Hepatocyte (in vitro differentiated cells): ENCODE measurements at regions not wholly inside any gene's neighbourhood (a gene's known extent, or its start where the extent isn't known, plus 50 kb on each side); places are given as distances from the start of the nearest gene placed in this dataset.

Experiments
- DNase-seq: peaks from one replicate; pipeline ENCODE4 v3.0.0-alpha.2; 2016; ENCODE audit warnings: low spot score
- H2AFZ ChIP-seq: fragments of 200-600 bp; sonication (generic); 2 replicates; pipeline ENCODE4 v1.6.0; 2016; ENCODE audit warnings: antibody characterized with exemption, mild to moderate bottlenecking
- H3K27ac ChIP-seq: fragments of 200-600 bp; sonication (generic); 2 replicates; pipeline ENCODE4 v1.5.1; 2016; ENCODE audit warnings: mild to moderate bottlenecking
- H3K27me3 ChIP-seq: fragments of 200-600 bp; sonication (generic); 2 replicates; pipeline ENCODE4 v1.6.1; 2016
- H3K36me3 ChIP-seq: fragments of 200-600 bp; sonication (generic); replicated peaks from 2 replicates; pipeline ENCODE4 v1.5.1; 2016; ENCODE audit warnings: low read depth; ENCODE audit not compliant: insufficient read depth
- H3K4me1 ChIP-seq: fragments of 200-600 bp; sonication (generic); 2 replicates; pipeline ENCODE4 v1.5.1; 2016; ENCODE audit warnings: mild to moderate bottlenecking, moderate library complexity; ENCODE audit not compliant: insufficient read depth
- H3K4me2 ChIP-seq: fragments of 200-600 bp; sonication (generic); 2 replicates; pipeline ENCODE4 v1.6.0; 2016
- H3K4me3 ChIP-seq: fragments of 200-600 bp; sonication (generic); 2 replicates; pipeline ENCODE4 v1.5.1; 2016; ENCODE audit warnings: mild to moderate bottlenecking
- H3K79me2 ChIP-seq: fragments of 200-600 bp; sonication (generic); 2 replicates; pipeline ENCODE4 v1.6.0; 2017; ENCODE audit warnings: mild to moderate bottlenecking
- H3K9me2 ChIP-seq: fragments of 200-600 bp; sonication (generic); replicated peaks from 2 replicates; pipeline ENCODE4 v1.6.0; 2017; ENCODE audit warnings: mild to moderate bottlenecking; ENCODE audit not compliant: insufficient read depth
- H3K9me3 ChIP-seq: fragments of 200-600 bp; sonication (generic); 2 replicates; pipeline ENCODE4 v1.5.1; 2016; ENCODE audit warnings: low read depth, mild to moderate bottlenecking
- H4K20me1 ChIP-seq: fragments of 200-600 bp; sonication (generic); 2 replicates; pipeline ENCODE4 v1.6.0; 2016; ENCODE audit warnings: mild to moderate bottlenecking; ENCODE audit not compliant: insufficient read depth, poor library complexity, severe bottlenecking
- CTCF ChIP-seq: fragments of 200-600 bp; sonication (generic); IDR thresholded peaks from 2 replicates; pipeline ENCODE4 v1.5.1; 2016; ENCODE audit warnings: antibody characterized with exemption, mild to moderate bottlenecking; ENCODE audit not compliant: poor library complexity
- EZH2 ChIP-seq: fragments of 200-600 bp; sonication (generic); IDR thresholded peaks from 2 replicates; pipeline ENCODE4 v1.6.1; 2016; ENCODE audit warnings: antibody characterized with exemption, mild to moderate bottlenecking, borderline replicate concordance
- EZH2phosphoT487 ChIP-seq: fragments of 200-600 bp; sonication (generic); IDR thresholded peaks from one replicate; pipeline ENCODE4 v1.6.1; 2018; ENCODE audit warnings: antibody characterized with exemption, mild to moderate bottlenecking, low read depth, moderate library complexity; ENCODE audit not compliant: unreplicated experiment, severe bottlenecking
- WGBS: methylation state at CpG from one replicate; pipeline ENCODE4 v1.1.6; 2016; ENCODE audit warnings: low lambda C conversion rate; ENCODE audit errors: missing lambda C conversion rate; 5-methylcytosine and 5-hydroxymethylcytosine counted together

- Histone ChIP-seq H2AFZ (no peak overlapping the region), H3K27me3 (no peaks in the 10 kb centered on the region), H3K4me2 (no peak overlapping the region), H3K27ac (no peak overlapping the region), H3K79me2 (no peaks in the 10 kb centered on the region), H3K9me2 (no peaks in the 10 kb centered on the region), H3K9me3 (no peaks in the 10 kb centered on the region), H4K20me1 (no peaks in the 10 kb centered on the region), H3K4me3 (no peak overlapping the region), H3K36me3 (no peaks in the 10 kb centered on the region), H3K4me1 (no peaks in the 10 kb centered on the region)
- no peak for DNase-seq
- TF ChIP-seq EZH2 (no peak), CTCF (no peak), EZH2phosphoT487 (no peak)
- 76% methylated on average over 4 of the region's 4 CpGs for WGBS
Observed at GRCh38 chr2:184367211-184367610, 231.1 kb upstream of the ZNF804A start.

DNA sequence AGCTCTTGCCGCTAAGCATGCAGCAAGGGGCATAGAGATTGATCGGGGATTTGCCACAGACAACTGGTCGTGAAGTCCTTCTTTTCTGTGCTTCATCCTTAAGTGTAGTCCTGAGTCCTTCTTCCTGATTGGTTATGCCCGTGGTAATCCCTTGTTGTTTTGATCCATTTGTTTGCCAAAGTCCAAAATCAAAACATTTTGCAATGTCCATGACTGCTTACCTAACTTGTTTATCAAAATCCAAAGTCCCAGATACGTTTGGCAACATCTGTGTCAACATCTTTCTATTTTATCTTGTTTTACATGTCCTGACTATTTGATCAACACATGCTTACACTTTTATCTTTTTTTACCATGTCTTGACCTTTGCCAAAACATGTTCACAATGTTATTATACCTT, 229.0 kb upstream of the ZNF804A start:
- no peak for TF ChIP-seq EZH2
- TF ChIP-seq EZH2phosphoT487, result no peak
- no peak for TF ChIP-seq CTCF
- no peak overlapping the region for H3K4me2 ChIP-seq
- no peak for DNase-seq
- H3K27me3 ChIP-seq, result no peaks in the 10 kb centered on the region
- no peak overlapping the region for H3K27ac ChIP-seq
- no peaks in the 10 kb centered on the region for H3K79me2 ChIP-seq
- no peaks in the 10 kb centered on the region for H3K4me1 ChIP-seq
- no peaks in the 10 kb centered on the region for H3K9me2 ChIP-seq
- no peaks in the 10 kb centered on the region for H3K36me3 ChIP-seq
- no peaks in the 10 kb centered on the region for H3K9me3 ChIP-seq
- H3K4me3 ChIP-seq, result no peak overlapping the region
- no peak overlapping the region for H2AFZ ChIP-seq
- 81% methylated on average over 5 of the region's 5 CpGs for WGBS
- no peaks in the 10 kb centered on the region for H4K20me1 ChIP-seq

GRCh38 chr2:184370954-184371353, 227.4 kb upstream of the ZNF804A start:
- Histone ChIP-seq H3K36me3 (no peaks in the 10 kb centered on the region), H3K9me2 (no peaks in the 10 kb centered on the region), H3K4me1 (no peaks in the 10 kb centered on the region), H4K20me1 (no peaks in the 10 kb centered on the region), H3K79me2 (no peaks in the 10 kb centered on the region), H3K27ac (no peak overlapping the region), H2AFZ (no peak overlapping the region), H3K27me3 (no peaks in the 10 kb centered on the region), H3K4me2 (no peak overlapping the region), H3K9me3 (no peaks in the 10 kb centered on the region), H3K4me3 (no peak overlapping the region)
- no peak for TF ChIP-seq CTCF
- no peak for TF ChIP-seq EZH2phosphoT487
- no peak for TF ChIP-seq EZH2
- DNase-seq, result no peak

GRCh38 chr2:184371641-184372040, 226.7 kb upstream of the ZNF804A start:
- no peaks in the 10 kb centered on the region for H3K9me3 ChIP-seq
- no peak overlapping the region for H3K4me3 ChIP-seq
- TF ChIP-seq CTCF, result no peak
- TF ChIP-seq EZH2phosphoT487, result no peak
- TF ChIP-seq EZH2, result no peak
- H3K4me1 ChIP-seq, result no peaks in the 10 kb centered on the region
- H3K79me2 ChIP-seq, result no peaks in the 10 kb centered on the region
- no peak overlapping the region for H2AFZ ChIP-seq
- no peak overlapping the region for H3K27ac ChIP-seq
- no peaks in the 10 kb centered on the region for H3K36me3 ChIP-seq
- H4K20me1 ChIP-seq, result no peaks in the 10 kb centered on the region
- DNase-seq, result no peak
- no peaks in the 10 kb centered on the region for H3K27me3 ChIP-seq
- WGBS, result 65% methylated on average over 1 of the region's 1 CpG
- no peaks in the 10 kb centered on the region for H3K9me2 ChIP-seq
- H3K4me2 ChIP-seq, result no peak overlapping the region
